ENCODE measurements at regions not wholly inside any gene's neighbourhood (a gene's known extent, or its start where the extent isn't known, plus 50 kb on each side); places are given as distances from the start of the nearest gene placed in this dataset.
A peak's percentile ranks its signal among the peaks of the same experiment; 100 is the strongest.

DNA sequence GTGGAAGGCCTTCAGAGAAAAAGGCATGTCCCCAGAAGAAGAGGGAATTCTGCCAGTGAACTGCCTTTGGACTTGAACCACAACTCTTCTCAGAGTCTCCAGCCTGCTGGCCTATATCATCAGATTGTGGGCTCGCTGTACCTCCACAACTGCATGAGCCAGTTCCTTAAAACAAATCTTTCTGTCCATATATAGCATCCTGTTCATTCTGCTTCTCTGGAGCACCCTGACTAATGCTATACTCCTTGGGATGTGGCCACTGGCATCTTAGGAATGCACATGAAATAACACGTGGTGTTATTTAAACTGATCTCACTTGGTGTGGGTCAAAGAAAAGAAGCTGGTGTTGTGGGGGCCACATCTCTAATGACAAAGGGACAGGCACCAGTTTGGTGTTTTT is 58.3 kb upstream of the VSTM5 start:
- no peak overlapping the region for H3K27ac ChIP-seq (ENCODE audit: low read depth, low read length)
- peaks cover 7% of the 10 kb centered on the region; the same call in 1 of the 2 replicates for H3K27me3 ChIP-seq (ENCODE audit: control insufficient read depth, low read length)
- H3F3A ChIP-seq (ENCODE audit: control insufficient read depth, insufficient read depth) = no peaks in the 10 kb centered on the region
- H3K4me1 ChIP-seq (ENCODE audit: control insufficient read depth, low read length) = no peaks in the 10 kb centered on the region
- no peaks in the 10 kb centered on the region for H3K79me2 ChIP-seq (ENCODE audit: control insufficient read depth, low read length)
- no peak for TF ChIP-seq CTCF (IDR thresholded peaks at IDR 0.05; ENCODE audit: low read depth, low read length, poor library complexity, severe bottlenecking)
- no peaks in the 10 kb centered on the region for H3K9me2 ChIP-seq (replicated peaks; ENCODE audit: control insufficient read depth, low read length)
- H3K4me2 ChIP-seq (ENCODE audit: low read length) = no peak overlapping the region
- H4K20me1 ChIP-seq (ENCODE audit: control insufficient read depth, insufficient read depth, low read depth, low read length) = no peaks in the 10 kb centered on the region
- no peaks in the 10 kb centered on the region for H3K36me3 ChIP-seq (ENCODE audit: control insufficient read depth, low read length)
- no peaks in the 10 kb centered on the region for H3K9me3 ChIP-seq (ENCODE audit: control insufficient read depth, insufficient read depth, low read length)
- H3K4me3 ChIP-seq (ENCODE audit: low read length) = no peak overlapping the region

GRCh38 chr11:93917673-93918072 is 67.3 kb upstream of the VSTM5 start:
- H3K4me1 ChIP-seq (ENCODE audit: control insufficient read depth, low read length) = no peaks in the 10 kb centered on the region
- H3K9me2 ChIP-seq (replicated peaks; ENCODE audit: control insufficient read depth, low read length) = no peaks in the 10 kb centered on the region
- no peak overlapping the region for H3K27ac ChIP-seq (ENCODE audit: low read depth, low read length)

DNA sequence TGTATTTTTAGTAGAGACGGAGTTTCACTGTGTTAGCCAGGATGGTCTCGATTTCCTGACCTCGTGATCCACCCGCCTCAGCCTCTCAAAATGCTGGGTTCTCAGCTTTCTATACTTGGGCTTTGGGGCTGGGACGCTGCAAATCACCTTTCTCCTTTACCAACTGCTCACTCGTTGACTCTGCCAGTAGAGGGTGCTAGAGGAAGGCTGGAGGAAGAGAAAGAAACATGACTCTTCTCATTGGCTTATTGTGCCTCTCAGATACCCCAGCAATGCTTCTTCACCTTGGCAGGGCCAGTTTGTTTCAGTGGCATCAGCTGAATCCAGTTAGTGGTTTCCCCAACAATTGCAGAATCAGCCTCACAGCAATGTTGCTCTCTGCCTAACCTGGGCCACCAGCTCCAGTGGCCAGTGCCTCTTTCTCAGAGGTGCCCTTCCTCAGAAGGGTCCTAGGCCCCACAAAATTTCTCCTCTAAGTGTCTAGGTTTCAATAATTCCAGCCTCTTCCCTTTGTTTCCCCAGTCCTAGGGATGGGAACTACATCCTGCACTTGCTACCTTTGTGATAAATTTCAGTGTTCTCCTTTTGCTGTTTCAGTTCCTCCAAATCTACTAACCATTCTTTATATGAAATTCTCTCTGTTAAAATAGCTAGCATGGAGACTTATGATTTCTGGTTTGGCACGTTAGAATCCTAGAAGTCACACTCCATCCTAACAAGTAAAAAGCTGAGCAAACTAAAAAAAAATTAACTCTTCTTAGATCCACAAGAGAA is 71.5 kb upstream of the VSTM5 start:
- no peaks in the 10 kb centered on the region for H3K9me3 ChIP-seq (ENCODE audit: control insufficient read depth, insufficient read depth, low read length)
- no peak overlapping the region for H3K4me2 ChIP-seq (ENCODE audit: low read length)
- H4K20me1 ChIP-seq (ENCODE audit: control insufficient read depth, insufficient read depth, low read depth, low read length) = no peaks in the 10 kb centered on the region
- H3K4me3 ChIP-seq (ENCODE audit: low read length) = no peak overlapping the region
- H3K27me3 ChIP-seq (ENCODE audit: control insufficient read depth, low read length) = no peaks in the 10 kb centered on the region
- no peaks in the 10 kb centered on the region for H3K9me2 ChIP-seq (replicated peaks; ENCODE audit: control insufficient read depth, low read length)
- H3F3A ChIP-seq (ENCODE audit: control insufficient read depth, insufficient read depth) = no peaks in the 10 kb centered on the region
- no peaks in the 10 kb centered on the region for H3K4me1 ChIP-seq (ENCODE audit: control insufficient read depth, low read length)
- no peak overlapping the region for H3K27ac ChIP-seq (ENCODE audit: low read depth, low read length)
- H3K36me3 ChIP-seq (ENCODE audit: control insufficient read depth, low read length) = no peaks in the 10 kb centered on the region
- TF ChIP-seq CTCF (IDR thresholded peaks at IDR 0.05; ENCODE audit: low read depth, low read length, poor library complexity, severe bottlenecking) (peak; percentile 68), EZH2phosphoT487 (IDR thresholded peaks at IDR 0.05; ENCODE audit: borderline replicate concordance, low read length) (no peak)
- H3K79me2 ChIP-seq (ENCODE audit: control insufficient read depth, low read length) = no peaks in the 10 kb centered on the region

More at GRCh38 chr11:93917673-93918072, 67.3 kb upstream of the VSTM5 start:
- no peaks in the 10 kb centered on the region for H3K79me2 ChIP-seq (ENCODE audit: control insufficient read depth, low read length)
- H3K4me2 ChIP-seq (ENCODE audit: low read length) = no peak overlapping the region
- no peak overlapping the region for H3K4me3 ChIP-seq (ENCODE audit: low read length)
- no peaks in the 10 kb centered on the region for H4K20me1 ChIP-seq (ENCODE audit: control insufficient read depth, insufficient read depth, low read depth, low read length)
- H3K9me3 ChIP-seq (ENCODE audit: control insufficient read depth, insufficient read depth, low read length) = no peaks in the 10 kb centered on the region; the same call in 1 of the 2 replicates
- TF ChIP-seq CTCF (IDR thresholded peaks at IDR 0.05; ENCODE audit: low read depth, low read length, poor library complexity, severe bottlenecking) (no peak), EZH2phosphoT487 (IDR thresholded peaks at IDR 0.05; ENCODE audit: borderline replicate concordance, low read length) (no peak)
- no peaks in the 10 kb centered on the region for H3F3A ChIP-seq (ENCODE audit: control insufficient read depth, insufficient read depth)
- no peaks in the 10 kb centered on the region for H3K27me3 ChIP-seq (ENCODE audit: control insufficient read depth, low read length)
- H3K36me3 ChIP-seq (ENCODE audit: control insufficient read depth, low read length) = no peaks in the 10 kb centered on the region
